ENCODE measurements at regions not wholly inside any gene's neighbourhood (a gene's known extent, or its start where the extent isn't known, plus 50 kb on each side); places are given as distances from the start of the nearest gene placed in this dataset.

DNA sequence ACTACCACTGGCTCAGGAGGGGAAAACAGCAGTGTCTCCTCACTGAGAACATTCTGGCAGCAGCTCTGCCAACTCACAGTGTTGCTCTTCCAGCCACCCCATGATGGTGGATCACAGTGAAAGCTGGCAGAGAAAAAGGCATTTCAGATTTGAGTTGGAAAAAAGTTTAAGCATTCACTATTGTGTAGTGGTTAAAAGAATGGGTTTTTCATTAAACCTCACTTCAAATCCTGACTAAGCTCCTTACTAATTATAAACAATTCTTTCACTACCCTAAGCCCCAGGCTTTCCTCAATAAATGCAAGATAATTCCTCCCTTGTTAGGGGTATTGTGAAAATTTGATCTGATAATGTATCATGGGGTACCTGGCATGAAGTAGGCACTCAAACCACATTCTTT is 518.1 kb downstream of the SNAPC1 start:
- Mint-ChIP-seq H3K4me1 (ENCODE audit: low read depth in 2 of 2) (no peaks in the 10 kb centered on the region), H3K27ac (no peak overlapping the region), H3K36me3 (ENCODE audit: insufficient read depth) (no peaks in the 10 kb centered on the region), H3K27me3 (no peaks in the 10 kb centered on the region), H3K4me3 (no peak overlapping the region), H3K9me3 (no peaks in the 10 kb centered on the region)
- DNase-seq (no peak), ATAC-seq (replicated peaks) (no peak)

DNA sequence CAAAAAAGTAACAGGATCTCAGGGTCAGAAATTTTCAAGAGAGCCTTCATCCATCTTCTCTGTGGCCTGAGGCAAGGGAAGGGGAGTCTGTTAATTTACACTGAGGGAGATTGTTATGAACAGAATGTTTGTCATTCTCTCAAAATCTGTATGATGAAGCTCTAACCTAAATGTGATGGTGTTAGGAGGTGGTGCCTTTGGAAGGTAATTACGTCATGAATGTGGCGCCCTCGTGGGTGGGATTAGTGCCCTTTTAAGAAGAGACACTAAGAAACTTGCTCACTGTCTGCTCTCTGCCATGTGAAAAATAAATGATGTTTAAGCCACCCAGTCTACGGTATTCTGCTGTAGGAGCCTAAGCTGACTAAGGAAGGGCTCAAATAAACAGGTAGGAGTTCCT is 521.6 kb downstream of the SNAPC1 start:
- Mint-ChIP-seq H3K36me3 (ENCODE audit: insufficient read depth) (no peaks in the 10 kb centered on the region), H3K4me3 (no peak overlapping the region)

GRCh38 chr14:62289471-62289870 is 527.3 kb downstream of the SNAPC1 start:
- peaks cover 6 to 8% of the 10 kb centered on the region in 2 donors for H3K9me3 Mint-ChIP-seq
- DNase-seq (no peak), ATAC-seq (replicated peaks) (no peak)
- H3K27ac Mint-ChIP-seq = no peak overlapping the region
- H3K27me3 Mint-ChIP-seq = no peaks in the 10 kb centered on the region
- no peak overlapping the region for H3K4me3 Mint-ChIP-seq
- no peaks in the 10 kb centered on the region for H3K4me1 Mint-ChIP-seq (ENCODE audit: low read depth in 2 of 2)
- H3K36me3 Mint-ChIP-seq (ENCODE audit: insufficient read depth) = no peaks in the 10 kb centered on the region

More for the DNA sequence above, 521.6 kb downstream of the SNAPC1 start:
- Mint-ChIP-seq H3K9me3 (no peaks in the 10 kb centered on the region), H3K27me3 (no peaks in the 10 kb centered on the region), H3K27ac (no peak overlapping the region), H3K4me1 (ENCODE audit: low read depth in 2 of 2) (no peaks in the 10 kb centered on the region)
- DNase-seq (no peak), ATAC-seq (replicated peaks) (no peak)

DNA sequence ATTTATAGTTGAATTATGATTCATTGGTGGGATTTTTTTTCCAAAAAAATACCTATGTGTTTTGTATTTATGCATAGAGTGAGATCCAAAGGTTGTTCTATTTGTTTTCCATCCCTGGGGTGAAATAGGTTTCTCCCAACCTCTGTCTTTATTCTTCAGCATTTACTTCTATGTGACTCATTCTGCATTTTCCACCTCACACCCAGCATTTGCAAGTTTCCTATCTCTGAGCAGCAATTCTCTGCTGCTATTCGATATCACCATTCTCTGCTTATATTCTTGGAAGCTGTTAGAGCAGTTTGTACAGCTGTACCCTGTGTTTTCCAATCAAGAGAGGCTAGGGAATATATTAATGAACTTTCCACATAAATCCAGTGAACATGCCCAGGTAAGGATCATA is 538.9 kb downstream of the SNAPC1 start:
- ATAC-seq (replicated peaks) = no peak
- Mint-ChIP-seq H3K27ac (no peak overlapping the region), H3K9me3 (peaks cover 0 to 4% of the 10 kb centered on the region in 2 donors), H3K36me3 (ENCODE audit: insufficient read depth) (no peaks in the 10 kb centered on the region), H3K4me1 (ENCODE audit: low read depth in 2 of 2) (no peaks in the 10 kb centered on the region), H3K4me3 (no peak overlapping the region), H3K27me3 (no peaks in the 10 kb centered on the region)
- DNase-seq = no peak

DNA sequence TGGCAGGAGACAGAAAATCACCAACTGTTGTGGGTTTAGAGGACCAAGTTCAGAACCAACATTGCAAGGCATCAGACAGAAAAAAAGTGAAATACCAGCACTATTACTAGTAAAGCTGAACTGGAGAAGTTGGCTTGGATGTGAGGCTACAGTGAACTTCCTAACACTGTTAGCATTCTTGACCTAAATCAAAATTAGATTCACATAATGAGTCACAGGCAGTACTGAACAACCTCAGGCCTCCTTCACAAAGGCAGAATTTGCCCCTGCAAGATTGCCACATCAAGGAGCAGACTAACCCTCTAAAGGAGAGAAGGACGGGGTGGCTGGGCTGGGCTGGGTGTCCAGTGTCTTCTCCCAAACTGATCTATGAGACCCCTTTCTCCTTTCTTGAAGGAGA is 539.7 kb downstream of the SNAPC1 start:
- DNase-seq = no peak

GRCh38 chr14:62303437-62303836 is 541.2 kb downstream of the SNAPC1 start:
- H3K27me3 Mint-ChIP-seq = no peaks in the 10 kb centered on the region
- no peak for DNase-seq
- H3K9me3 Mint-ChIP-seq = peaks cover 0 to 4% of the 10 kb centered on the region in 2 donors
- ATAC-seq (replicated peaks) = no peak
- H3K4me1 Mint-ChIP-seq (ENCODE audit: low read depth in 2 of 2) = no peaks in the 10 kb centered on the region
- H3K27ac Mint-ChIP-seq = no peak overlapping the region
- no peak overlapping the region for H3K4me3 Mint-ChIP-seq
- no peaks in the 10 kb centered on the region for H3K36me3 Mint-ChIP-seq (ENCODE audit: insufficient read depth)

More for the DNA sequence above, 539.7 kb downstream of the SNAPC1 start:
- Mint-ChIP-seq H3K4me3 (no peak overlapping the region), H3K27me3 (no peaks in the 10 kb centered on the region), H3K36me3 (ENCODE audit: insufficient read depth) (no peaks in the 10 kb centered on the region), H3K9me3 (peaks cover 0 to 4% of the 10 kb centered on the region in 2 donors), H3K27ac (no peak overlapping the region), H3K4me1 (ENCODE audit: low read depth in 2 of 2) (no peaks in the 10 kb centered on the region)
- ATAC-seq (replicated peaks) = no peak

GRCh38 chr14:62304257-62304656 is 542.0 kb downstream of the SNAPC1 start:
- no peak overlapping the region for H3K27ac Mint-ChIP-seq
- H3K4me1 Mint-ChIP-seq (ENCODE audit: low read depth in 2 of 2) = no peaks in the 10 kb centered on the region
- H3K36me3 Mint-ChIP-seq (ENCODE audit: insufficient read depth) = no peaks in the 10 kb centered on the region
- DNase-seq (no peak), ATAC-seq (replicated peaks) (no peak)
- no peak overlapping the region for H3K4me3 Mint-ChIP-seq
- no peaks in the 10 kb centered on the region for H3K27me3 Mint-ChIP-seq
- H3K9me3 Mint-ChIP-seq = peaks cover 0 to 4% of the 10 kb centered on the region in 2 donors

GRCh38 chr14:62307844-62308243 is 545.6 kb downstream of the SNAPC1 start:
- Mint-ChIP-seq H3K27me3 (no peaks in the 10 kb centered on the region), H3K9me3 (peaks cover 0 to 2% of the 10 kb centered on the region in 2 donors), H3K36me3 (ENCODE audit: insufficient read depth) (no peaks in the 10 kb centered on the region), H3K27ac (no peak overlapping the region), H3K4me1 (ENCODE audit: low read depth in 2 of 2) (no peaks in the 10 kb centered on the region), H3K4me3 (no peak overlapping the region)
- DNase-seq (no peak), ATAC-seq (replicated peaks) (no peak)

- Mint-ChIP-seq H3K36me3 (ENCODE audit: insufficient read depth) (no peaks in the 10 kb centered on the region), H3K4me1 (ENCODE audit: low read depth in 2 of 2) (no peaks in the 10 kb centered on the region), H3K27me3 (no peaks in the 10 kb centered on the region), H3K9me3 (peaks cover 0 to 2% of the 10 kb centered on the region in 2 donors), H3K27ac (no peak overlapping the region), H3K4me3 (no peak overlapping the region)
- DNase-seq = no peak
- ATAC-seq (replicated peaks) = no peak
These were observed 546.1 kb downstream of the SNAPC1 start for GRCh38 chr14:62308316-62308715.

GRCh38 chr14:62308891-62309290 is 546.7 kb downstream of the SNAPC1 start:
- ATAC-seq (replicated peaks) = no peak
- Mint-ChIP-seq H3K4me3 (no peak overlapping the region), H3K27me3 (no peaks in the 10 kb centered on the region), H3K27ac (no peak overlapping the region), H3K36me3 (ENCODE audit: insufficient read depth) (no peaks in the 10 kb centered on the region), H3K9me3 (peaks cover 0 to 3% of the 10 kb centered on the region in 2 donors), H3K4me1 (ENCODE audit: low read depth in 2 of 2) (no peaks in the 10 kb centered on the region)
- no peak for DNase-seq

- no peaks in the 10 kb centered on the region for H3K4me1 Mint-ChIP-seq (ENCODE audit: low read depth in 2 of 2)
- H3K4me3 Mint-ChIP-seq = no peak overlapping the region
- H3K9me3 Mint-ChIP-seq = peaks cover 0 to 2% of the 10 kb centered on the region in 2 donors
- H3K27me3 Mint-ChIP-seq = no peaks in the 10 kb centered on the region
- no peak overlapping the region for H3K27ac Mint-ChIP-seq
- ATAC-seq (replicated peaks) = no peak
- no peak for DNase-seq
- H3K36me3 Mint-ChIP-seq (ENCODE audit: insufficient read depth) = no peaks in the 10 kb centered on the region
These were observed 551.0 kb downstream of the SNAPC1 start for GRCh38 chr14:62313212-62313611.

- Mint-ChIP-seq H3K36me3 (ENCODE audit: insufficient read depth) (no peaks in the 10 kb centered on the region), H3K27me3 (no peaks in the 10 kb centered on the region), H3K9me3 (peaks cover 0 to 2% of the 10 kb centered on the region in 2 donors), H3K4me1 (ENCODE audit: low read depth in 2 of 2) (no peaks in the 10 kb centered on the region), H3K27ac (no peak overlapping the region), H3K4me3 (no peak overlapping the region)
- DNase-seq (no peak), ATAC-seq (replicated peaks) (no peak)
These were observed 552.0 kb downstream of the SNAPC1 start for GRCh38 chr14:62314221-62314620.

- H3K27ac Mint-ChIP-seq = no peak overlapping the region
These were observed 552.7 kb downstream of the SNAPC1 start for GRCh38 chr14:62314871-62315270.

GRCh38 chr14:62315631-62316030 is 553.4 kb downstream of the SNAPC1 start:
- no peaks in the 10 kb centered on the region for H3K4me1 Mint-ChIP-seq (ENCODE audit: low read depth in 2 of 2)
- no peak overlapping the region for H3K27ac Mint-ChIP-seq
- no peaks in the 10 kb centered on the region for H3K27me3 Mint-ChIP-seq
- peaks cover 0 to 2% of the 10 kb centered on the region in 2 donors for H3K9me3 Mint-ChIP-seq
- DNase-seq = no peak
- H3K36me3 Mint-ChIP-seq (ENCODE audit: insufficient read depth) = no peaks in the 10 kb centered on the region
- no peak for ATAC-seq (replicated peaks)
- H3K4me3 Mint-ChIP-seq = no peak overlapping the region

More at GRCh38 chr14:62314871-62315270, 552.7 kb downstream of the SNAPC1 start:
- H3K9me3 Mint-ChIP-seq = peaks cover 0 to 2% of the 10 kb centered on the region in 2 donors
- H3K4me1 Mint-ChIP-seq (ENCODE audit: low read depth in 2 of 2) = no peaks in the 10 kb centered on the region
- H3K36me3 Mint-ChIP-seq (ENCODE audit: insufficient read depth) = no peaks in the 10 kb centered on the region
- no peaks in the 10 kb centered on the region for H3K27me3 Mint-ChIP-seq
- H3K4me3 Mint-ChIP-seq = no peak overlapping the region
- ATAC-seq (replicated peaks) (no peak), DNase-seq (no peak)

- Mint-ChIP-seq H3K4me3 (no peak overlapping the region), H3K9me3 (peaks cover 6 to 10% of the 10 kb centered on the region in 2 donors), H3K27me3 (no peaks in the 10 kb centered on the region), H3K36me3 (ENCODE audit: insufficient read depth) (no peaks in the 10 kb centered on the region), H3K4me1 (ENCODE audit: low read depth in 2 of 2) (no peaks in the 10 kb centered on the region), H3K27ac (no peak overlapping the region)
- ATAC-seq (replicated peaks) = no peak
- DNase-seq = no peak
These were observed 560.0 kb downstream of the SNAPC1 start for GRCh38 chr14:62322216-62322615.
